ENCODE measurements at regions not wholly inside any gene's neighbourhood (a gene's known extent, or its start where the extent isn't known, plus 50 kb on each side); places are given as distances from the start of the nearest gene placed in this dataset.

DNA sequence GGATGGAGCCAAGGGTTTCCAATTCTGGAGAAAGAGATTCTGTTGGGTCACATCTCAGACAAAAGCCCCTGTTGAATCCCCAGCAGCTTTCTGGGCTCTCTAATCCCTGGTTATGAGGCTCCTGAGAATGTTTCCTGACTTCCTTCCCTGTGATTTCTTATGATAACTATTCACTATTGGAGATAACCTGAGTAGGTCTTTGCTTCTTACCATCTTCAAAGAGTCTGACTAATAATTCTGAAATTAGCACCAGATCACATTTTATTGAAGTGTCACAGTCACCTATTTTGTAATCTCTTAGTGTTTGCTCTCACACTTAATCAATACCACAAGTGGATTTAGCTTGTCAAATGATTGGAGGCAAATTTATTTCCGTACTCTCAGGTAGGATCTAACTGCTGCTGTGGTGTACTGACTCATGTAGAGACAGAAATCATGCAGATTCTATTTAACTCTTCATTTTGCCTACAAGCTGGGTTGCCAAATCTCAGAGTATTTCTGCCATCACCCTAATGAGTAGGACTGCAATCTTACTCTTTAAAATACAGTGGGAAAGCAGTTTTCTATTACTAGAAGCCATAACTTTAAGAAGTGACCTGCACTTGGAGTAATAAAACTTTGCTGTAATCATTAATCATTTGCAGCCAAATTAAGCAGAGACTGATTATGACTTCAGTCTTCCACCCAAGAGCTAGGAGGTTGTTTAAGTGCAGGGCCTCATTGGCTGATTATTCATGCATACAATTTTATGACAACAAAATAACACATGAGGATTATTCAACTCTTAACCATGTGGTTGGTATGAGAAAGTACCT is 422.1 kb downstream of the EPM2A start:
- TF ChIP-seq EZH2 (IDR thresholded peaks at IDR 0.05; ENCODE audit: low read length, unreplicated experiment), result no peak
- TF ChIP-seq, protein P1, sequence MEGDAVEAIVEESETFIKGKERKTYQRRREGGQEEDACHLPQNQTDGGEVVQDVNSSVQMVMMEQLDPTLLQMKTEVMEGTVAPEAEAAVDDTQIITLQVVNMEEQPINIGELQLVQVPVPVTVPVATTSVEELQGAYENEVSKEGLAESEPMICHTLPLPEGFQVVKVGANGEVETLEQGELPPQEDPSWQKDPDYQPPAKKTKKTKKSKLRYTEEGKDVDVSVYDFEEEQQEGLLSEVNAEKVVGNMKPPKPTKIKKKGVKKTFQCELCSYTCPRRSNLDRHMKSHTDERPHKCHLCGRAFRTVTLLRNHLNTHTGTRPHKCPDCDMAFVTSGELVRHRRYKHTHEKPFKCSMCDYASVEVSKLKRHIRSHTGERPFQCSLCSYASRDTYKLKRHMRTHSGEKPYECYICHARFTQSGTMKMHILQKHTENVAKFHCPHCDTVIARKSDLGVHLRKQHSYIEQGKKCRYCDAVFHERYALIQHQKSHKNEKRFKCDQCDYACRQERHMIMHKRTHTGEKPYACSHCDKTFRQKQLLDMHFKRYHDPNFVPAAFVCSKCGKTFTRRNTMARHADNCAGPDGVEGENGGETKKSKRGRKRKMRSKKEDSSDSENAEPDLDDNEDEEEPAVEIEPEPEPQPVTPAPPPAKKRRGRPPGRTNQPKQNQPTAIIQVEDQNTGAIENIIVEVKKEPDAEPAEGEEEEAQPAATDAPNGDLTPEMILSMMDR (conservative IDR thresholded peaks at IDR 0.05; ENCODE audit: low read depth, low read length), result no peak
- no peak for TF ChIP-seq EZH2phosphoT487 (IDR thresholded peaks at IDR 0.05; ENCODE audit: borderline replicate concordance, low read length)

All from PC-3 (cell line).